ENCODE measurements at regions not wholly inside any gene's neighbourhood (a gene's known extent, or its start where the extent isn't known, plus 50 kb on each side); places are given as distances from the start of the nearest gene placed in this dataset.

- ChIA-PET POLR2A (ENCODE audit: unreplicated experiment) (no interaction called here), CTCF (no interaction called here)
- Histone ChIP-seq H3K79me2 (ENCODE audit: low read length) (no peaks in the 10 kb centered on the region), H3K27ac (ENCODE audit: low read length) (no peak overlapping the region), H3K9ac (ENCODE audit: low read length) (no peak overlapping the region), H3K4me1 (ENCODE audit: insufficient read depth, low read length) (no peaks in the 10 kb centered on the region), H3F3A (ENCODE audit: low read length, unreplicated experiment) (no peaks in the 10 kb centered on the region), H3K9me2 (replicated peaks; ENCODE audit: low read length) (no peaks in the 10 kb centered on the region), H3K9me3 (ENCODE audit: low read length) (no peaks in the 10 kb centered on the region), H3K27me3 (ENCODE audit: low read length) (no peaks in the 10 kb centered on the region; the same call in 1 of the 2 replicates), H2AFZ (ENCODE audit: low read length) (no peak overlapping the region), H4K20me1 (ENCODE audit: low read length) (no peaks in the 10 kb centered on the region), H3K4me2 (ENCODE audit: low read length) (no peak overlapping the region), H3K4me3 (ENCODE audit: low read length) (no peak overlapping the region), H3K36me3 (ENCODE audit: low read depth, low read length) (no peaks in the 10 kb centered on the region)
- ATAC-seq (no peak), DNase-seq (peak; percentile 13)
- TF ChIP-seq EZH2phosphoT487 (IDR thresholded peaks at IDR 0.05; ENCODE audit: borderline replicate concordance, low read length) = no peak
- no peak for TF ChIP-seq CTCF (conservative IDR thresholded peaks at IDR 0.05; ENCODE audit: low read depth, low read length)
- TF ChIP-seq EZH2 (IDR thresholded peaks at IDR 0.05; ENCODE audit: low read length, unreplicated experiment) = no peak
- intact Hi-C loops (cut with micrococcal nuclease) = no loop called here
- BruUV-seq (replicated peaks) = no TSS peak
Observed at GRCh38 chr2:56713161-56713676, 529.4 kb downstream of the CCDC85A start.

GRCh38 chr2:56713978-56714377 is 530.2 kb downstream of the CCDC85A start:
- Histone ChIP-seq H4K20me1 (ENCODE audit: low read length) (no peaks in the 10 kb centered on the region), H3K27ac (ENCODE audit: low read length) (no peak overlapping the region), H2AFZ (ENCODE audit: low read length) (no peak overlapping the region), H3K4me1 (ENCODE audit: insufficient read depth, low read length) (no peaks in the 10 kb centered on the region), H3K27me3 (ENCODE audit: low read length) (no peaks in the 10 kb centered on the region; the same call in 1 of the 2 replicates), H3K4me3 (ENCODE audit: low read length) (no peak overlapping the region), H3K9me3 (ENCODE audit: low read length) (no peaks in the 10 kb centered on the region), H3K4me2 (ENCODE audit: low read length) (no peak overlapping the region), H3F3A (ENCODE audit: low read length, unreplicated experiment) (no peaks in the 10 kb centered on the region), H3K9ac (ENCODE audit: low read length) (no peak overlapping the region), H3K79me2 (ENCODE audit: low read length) (no peaks in the 10 kb centered on the region), H3K36me3 (ENCODE audit: low read depth, low read length) (no peaks in the 10 kb centered on the region), H3K9me2 (replicated peaks; ENCODE audit: low read length) (no peaks in the 10 kb centered on the region)
- no TSS peak for BruUV-seq (replicated peaks)
- ChIA-PET CTCF (no interaction called here), POLR2A (ENCODE audit: unreplicated experiment) (interaction anchor here (0.6 kb wide), 1 partner anchor 786 kb away, joined by 4 read pairs; no protein-coding TSS in a partner anchor)
- intact Hi-C loops (cut with micrococcal nuclease) = no loop called here
- DNase-seq = no peak
- TF ChIP-seq EZH2 (IDR thresholded peaks at IDR 0.05; ENCODE audit: low read length, unreplicated experiment) = no peak
- no peak for TF ChIP-seq CTCF (conservative IDR thresholded peaks at IDR 0.05; ENCODE audit: low read depth, low read length)
- no peak for TF ChIP-seq EZH2phosphoT487 (IDR thresholded peaks at IDR 0.05; ENCODE audit: borderline replicate concordance, low read length)
- ATAC-seq = no peak

- Histone ChIP-seq H3K36me3 (ENCODE audit: low read depth, low read length) (no peaks in the 10 kb centered on the region), H3F3A (ENCODE audit: low read length, unreplicated experiment) (no peaks in the 10 kb centered on the region), H3K4me2 (ENCODE audit: low read length) (no peak overlapping the region), H3K27me3 (ENCODE audit: low read length) (no peaks in the 10 kb centered on the region; the same call in 1 of the 2 replicates), H3K9me3 (ENCODE audit: low read length) (no peaks in the 10 kb centered on the region), H2AFZ (ENCODE audit: low read length) (no peak overlapping the region), H3K79me2 (ENCODE audit: low read length) (no peaks in the 10 kb centered on the region), H3K4me3 (ENCODE audit: low read length) (no peak overlapping the region), H4K20me1 (ENCODE audit: low read length) (no peaks in the 10 kb centered on the region), H3K4me1 (ENCODE audit: insufficient read depth, low read length) (no peaks in the 10 kb centered on the region), H3K9me2 (replicated peaks; ENCODE audit: low read length) (no peaks in the 10 kb centered on the region), H3K9ac (ENCODE audit: low read length) (no peak overlapping the region), H3K27ac (ENCODE audit: low read length) (no peak overlapping the region)
- ATAC-seq (no peak), DNase-seq (no peak)
- intact Hi-C loops (cut with micrococcal nuclease) = no loop called here
- no TSS peak for BruUV-seq (replicated peaks)
- TF ChIP-seq EZH2phosphoT487 (IDR thresholded peaks at IDR 0.05; ENCODE audit: borderline replicate concordance, low read length) (no peak), EZH2 (IDR thresholded peaks at IDR 0.05; ENCODE audit: low read length, unreplicated experiment) (no peak), CTCF (conservative IDR thresholded peaks at IDR 0.05; ENCODE audit: low read depth, low read length) (no peak)
- ChIA-PET POLR2A (ENCODE audit: unreplicated experiment) (interaction anchor here (0.6 kb wide), 1 partner anchor 786 kb away, joined by 4 read pairs; no protein-coding TSS in a partner anchor), CTCF (no interaction called here)
Observed at GRCh38 chr2:56714400-56714799, 530.6 kb downstream of the CCDC85A start.
